ENCODE measurements at regions not wholly inside any gene's neighbourhood (a gene's known extent, or its start where the extent isn't known, plus 50 kb on each side); places are given as distances from the start of the nearest gene placed in this dataset.

- POLR2A ChIA-PET = no interaction called here
- Histone ChIP-seq H3K27me3 (ENCODE audit: insufficient read depth) (no peaks in the 10 kb centered on the region), H2AFZ (ENCODE audit: low read depth) (no peak overlapping the region), H3K36me3 (replicated peaks in 1 of 2; ENCODE audit: control insufficient read depth in 1 of 2, insufficient read depth in 2 of 2, low read length in 1 of 2) (no peaks in the 10 kb centered on the region), H3K4me3 (ENCODE audit: low read depth in 2 of 2, low read length in 1 of 2) (no peak overlapping the region), H4K20me1 (ENCODE audit: insufficient read depth) (no peaks in the 10 kb centered on the region), H3K9me2 (no peaks in the 10 kb centered on the region), H3K79me2 (ENCODE audit: insufficient read depth) (no peaks in the 10 kb centered on the region), H3K9me3 (no peaks in the 10 kb centered on the region), H3F3A (replicated peaks; ENCODE audit: insufficient read depth) (no peaks in the 10 kb centered on the region), H3K27ac (ENCODE audit: low read depth in 2 of 2, low read length in 1 of 2) (no peak overlapping the region), H3K9ac (no peak overlapping the region), H3K4me2 (no peak overlapping the region), H3K4me1 (ENCODE audit: control insufficient read depth in 1 of 2, insufficient read depth in 2 of 2, low read depth in 1 of 2, low read length in 1 of 2) (0 out of 4 replicates have a peak, but pooled peaks cover 0 to 6% of the 10 kb centered on the region in 2 experiments)
- CTCF ChIA-PET = no interaction called here
- WGBS (ENCODE audit: low lambda C conversion rate) = 40% methylated on average over 2 of the region's 3 CpGs
- DNase-seq = no peak
- TF ChIP-seq EZH2phosphoT487 (IDR thresholded peaks at IDR 0.05; ENCODE audit: borderline replicate concordance, low read depth) (no peak), RCOR1 (IDR thresholded peaks at IDR 0.05; ENCODE audit: low read length) (no peak), GABPA (IDR thresholded peaks at IDR 0.05; ENCODE audit: low read depth) (no peak), POLR2AphosphoS5 (IDR thresholded peaks at IDR 0.05; ENCODE audit: low read depth, low read length) (no peak), NRF1 (IDR thresholded peaks at IDR 0.05; ENCODE audit: low read depth, low read length) (no peak), SIN3A (IDR thresholded peaks at IDR 0.05; ENCODE audit: borderline replicate concordance, low read depth, low read length) (no peak), PBX3 (IDR thresholded peaks at IDR 0.05) (no peak), FOXM1 (IDR thresholded peaks at IDR 0.05; ENCODE audit: low read depth) (no peak), USF1 (IDR thresholded peaks at IDR 0.05; ENCODE audit: borderline replicate concordance, low read depth) (no peak), NFIC (IDR thresholded peaks at IDR 0.05; ENCODE audit: borderline replicate concordance) (no peak), JUND (IDR thresholded peaks at IDR 0.05) (no peak), ZBTB33 (IDR thresholded peaks at IDR 0.05; ENCODE audit: borderline replicate concordance, low read depth) (no peak), SMC3 (IDR thresholded peaks at IDR 0.05; ENCODE audit: low read depth, low read length) (no peak), TCF12 (IDR thresholded peaks at IDR 0.05) (no peak), USF2 (IDR thresholded peaks at IDR 0.05; ENCODE audit: borderline replicate concordance, low read depth, low read length) (no peak), RFX5 (IDR thresholded peaks at IDR 0.05; ENCODE audit: low read length) (no peak), RAD21 (IDR thresholded peaks at IDR 0.05; ENCODE audit: low read length) (no peak), MAX (IDR thresholded peaks at IDR 0.05; ENCODE audit: low read depth) (no peak)
These were observed 331.9 kb upstream of the NR3C2 start for GRCh38 chr4:148774134-148774533.

Measured in SK-N-SH (cell line).